A549 (cell line): ENCODE measurements at regions not wholly inside any gene's neighbourhood (a gene's known extent, or its start where the extent isn't known, plus 50 kb on each side); places are given as distances from the start of the nearest gene placed in this dataset.

ENCODE experiments used
- ATAC-seq, 2 experiments: fragments of 200-7000 bp in 1 of 2; fragments of >200 bp in 1 of 2; cut with Nextera tagmentation in 1 of 2; cut with Tn5 transposase in 1 of 2; 3 replicates each; pipeline versions ENCODE4 v1.8.0 to v1.9.1; 2018 to 2020; ENCODE audit warnings: mild to moderate bottlenecking in 1 of 2, moderate library complexity in 1 of 2
- CTCF ChIA-PET: fragments of 300-600 bp; sonication (Branson Sonifier 250); formaldehyde crosslinking; extraction: SDS; loops from one replicate; lab custom pipeline; 2021; ENCODE audit warnings: antibody characterized with exemption, inconsistent platforms; lab: Yijun Ruan, JAX
- POLR2A ChIA-PET: fragments of 350-600 bp; formaldehyde crosslinking; extraction: SDS; loops from one replicate; lab custom pipeline; 2021; ENCODE audit warnings: antibody characterized with exemption, inconsistent platforms; lab: Yijun Ruan, JAX
- DNase-seq, 2 experiments: peaks; one replicate each; pipeline versions ENCODE4 v3.0.0 to v3.0.0-alpha.2; 2011 to 2016; ENCODE audit warnings: low read depth in 1 of 2, low spot score in 1 of 2
- FAIRE-seq: peaks from 2 replicates; lab custom pipeline; 2011; peaks lifted over from hg19 to GRCh38; lab: Jason Lieb, UNC
- H3K27ac ChIP-seq, 2 experiments: fragments of >200 bp; sonication (Bioruptor Twin); formaldehyde crosslinking; 3 replicates each; pipeline ENCODE4 v1.5.1; 2016 to 2017
- H3K4me1 ChIP-seq: fragments of >200 bp; sonication (Bioruptor Twin); formaldehyde crosslinking; 3 replicates; pipeline ENCODE4 v1.6.1; 2016
- H3K4me2 ChIP-seq: fragments of >200 bp; sonication (Bioruptor Twin); formaldehyde crosslinking; 3 replicates; pipeline ENCODE4 v1.6.1; 2016
- H3K4me3 ChIP-seq: fragments of >200 bp; sonication (Bioruptor Twin); formaldehyde crosslinking; 3 replicates; pipeline ENCODE4 v1.5.1; 2016
- H3K9me3 ChIP-seq: fragments of >200 bp; sonication (Bioruptor Twin); formaldehyde crosslinking; 3 replicates; pipeline ENCODE4 v1.6.1; 2016
- CBX2 ChIP-seq: fragments of 200-600 bp; sonication (generic); IDR thresholded peaks from 2 replicates; pipeline ENCODE4 v1.6.1; 2016; ENCODE audit warnings: low read depth, mild to moderate bottlenecking, borderline replicate concordance
- CBX8 ChIP-seq: fragments of 200-600 bp; sonication (generic); IDR thresholded peaks from 2 replicates; pipeline ENCODE4 v1.6.1; 2016
- CEBPB ChIP-seq, 2 experiments: fragments of >200 bp in 1 of 2; sonication (Bioruptor Twin) in 1 of 2; formaldehyde crosslinking in 1 of 2; IDR thresholded peaks; 2 replicates each; pipeline ENCODE4 v1.6.1; 2012 to 2016
- EHF ChIP-seq: fragments of 250-450 bp; sonication (Bioruptor Pico); IDR thresholded peaks from 2 replicates; pipeline ENCODE4 v1.5.0; 2020; ENCODE audit warnings: mild to moderate bottlenecking
- EP300 ChIP-seq, 2 experiments: fragments of >200 bp; sonication (Bioruptor Twin); formaldehyde crosslinking; IDR thresholded peaks; 2 replicates in 1 of 2; 3 replicates in 1 of 2; pipeline ENCODE4 v1.6.1; 2016 to 2017
- FOSL2 ChIP-seq, 2 experiments: fragments of 450-650 bp in 1 of 2; fragments of >200 bp in 1 of 2; sonication (Bioruptor Twin) in 1 of 2; formaldehyde crosslinking; IDR thresholded peaks; 2 replicates each; pipeline versions ENCODE4 v1.5.0 to v1.6.1; 2016 to 2020; ENCODE audit warnings: mild to moderate bottlenecking in 1 of 2, moderate library complexity in 1 of 2
- FOXS1 ChIP-seq: fragments of 250-450 bp; sonication (Bioruptor Pico); IDR thresholded peaks from 2 replicates; pipeline ENCODE4 v1.5.0; 2020; ENCODE audit warnings: mild to moderate bottlenecking, moderate library complexity
- HOXA7 ChIP-seq: fragments of 250-450 bp; sonication (Bioruptor Pico); IDR thresholded peaks from 2 replicates; pipeline ENCODE4 v1.5.0; 2020; ENCODE audit warnings: mild to moderate bottlenecking, moderate library complexity
- JUNB ChIP-seq: fragments of >200 bp; sonication (Bioruptor Twin); formaldehyde crosslinking; IDR thresholded peaks from 2 replicates; pipeline ENCODE4 v1.6.1; 2016
- KDM5A ChIP-seq: fragments of 200-600 bp; sonication (generic); IDR thresholded peaks from 2 replicates; pipeline ENCODE4 v1.6.1; 2016; ENCODE audit warnings: antibody characterized with exemption, mild to moderate bottlenecking
- MYC ChIP-seq: IDR thresholded peaks from 2 replicates; pipeline ENCODE4 v1.6.1; 2012; ENCODE audit warnings: mild to moderate bottlenecking, inconsistent platforms, low read length, improper control_type of control experiment, borderline replicate concordance
- PHF8 ChIP-seq: fragments of 200-600 bp; sonication (generic); IDR thresholded peaks from 2 replicates; pipeline ENCODE4 v1.6.1; 2016; ENCODE audit warnings: low read depth, mild to moderate bottlenecking, antibody characterized with exemption, moderate library complexity, borderline replicate concordance
- POLR2AphosphoS2 ChIP-seq: conservative IDR thresholded peaks from 2 replicates; pipeline ENCODE4 v1.6.1; 2012; ENCODE audit warnings: low read length, improper control_type of control experiment, inconsistent platforms
- RAD21 ChIP-seq, 2 experiments: fragments of >200 bp in 1 of 2; sonication (Bioruptor Twin) in 1 of 2; formaldehyde crosslinking in 1 of 2; IDR thresholded peaks in 1 of 2; conservative IDR thresholded peaks in 1 of 2; 2 replicates in 1 of 2; 3 replicates in 1 of 2; pipeline ENCODE4 v1.6.1; 2012 to 2018; ENCODE audit warnings: inconsistent platforms in 1 of 2
- SREBF2 ChIP-seq: fragments of 450-650 bp; IDR thresholded peaks from 2 replicates; pipeline ENCODE4 v1.6.1; 2014; ENCODE audit warnings: mild to moderate bottlenecking, moderate library complexity
- ZSCAN20 ChIP-seq: fragments of 250-450 bp; sonication (Bioruptor Pico); IDR thresholded peaks from 2 replicates; pipeline ENCODE4 v1.8.0; 2022; ENCODE audit warnings: mild to moderate bottlenecking, moderate library complexity
- WGBS: methylation state at CpG from one replicate; pipeline ENCODE4 v1.1.6; 2017; ENCODE audit errors: missing lambda C conversion rate; 5-methylcytosine and 5-hydroxymethylcytosine counted together
- TF ChIP-seq, protein P1 (sequence below): fragments of >200 bp; sonication (Bioruptor Twin); formaldehyde crosslinking; IDR thresholded peaks from 3 replicates; pipeline ENCODE4 v1.6.1; 2016
- TF ChIP-seq, protein P2 (sequence below): IDR thresholded peaks from 2 replicates; pipeline ENCODE4 v1.6.1; 2012
- TF ChIP-seq, protein P3 (sequence below): IDR thresholded peaks from 2 replicates; pipeline ENCODE4 v1.6.1; 2012
- TF ChIP-seq, protein P4 (sequence below): fragments of >200 bp; sonication (Bioruptor Twin); formaldehyde crosslinking; IDR thresholded peaks from 3 replicates; pipeline ENCODE4 v1.5.1; 2016

DNA sequence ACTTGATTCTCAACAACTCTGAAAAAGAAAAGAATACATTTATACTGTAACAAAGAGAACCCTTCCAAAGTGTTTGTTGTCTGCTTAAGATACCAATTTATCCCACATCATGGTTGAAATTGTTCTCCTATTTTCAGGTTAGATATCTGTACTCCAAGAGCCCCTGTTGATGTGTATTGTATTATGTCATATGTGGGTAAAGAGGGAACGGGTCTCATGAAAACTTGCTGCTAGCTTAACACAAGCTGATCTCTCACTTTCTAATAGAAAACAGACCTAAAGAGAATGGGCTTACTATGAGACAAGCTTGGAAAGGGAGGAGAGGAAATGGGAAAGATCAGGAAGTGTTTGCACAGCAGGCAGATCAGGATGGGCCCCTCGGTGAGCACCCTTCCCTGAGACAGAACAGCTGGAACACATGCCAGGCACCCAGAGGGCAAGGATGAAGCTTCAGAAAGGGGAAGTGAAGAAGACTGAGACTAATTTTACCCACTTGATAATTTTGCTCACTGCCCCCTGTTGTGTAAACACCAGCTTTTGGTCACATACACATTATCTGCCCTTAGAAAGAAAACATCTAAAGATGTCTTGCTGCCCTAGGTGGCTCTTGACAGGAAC is 747.9 kb upstream of the CCDC54 start:
- no peak overlapping the region for H3K4me2 ChIP-seq
- DNase-seq (no peak), FAIRE-seq (no peak), ATAC-seq (no peak)
- peaks cover 4% of the 10 kb centered on the region; the same call in 1 of the 3 replicates for H3K9me3 ChIP-seq
- 8% methylated on average over 2 of the region's 2 CpGs for WGBS
- no peak overlapping the region for H3K4me3 ChIP-seq
- CTCF ChIA-PET, result no interaction called here
- POLR2A ChIA-PET, result no interaction called here
- no peaks in the 10 kb centered on the region for H3K4me1 ChIP-seq
- H3K27ac ChIP-seq, result no peak overlapping the region
- TF ChIP-seq CEBPB (IDR thresholded peaks at IDR 0.05), result no peak
- no peak for TF ChIP-seq EHF (CRISPR knock-in tag)
- no peak for TF ChIP-seq FOXS1 (CRISPR knock-in tag)
- no peak for TF ChIP-seq RAD21 (conservative IDR thresholded peaks at IDR 0.05 in 1 of 2, IDR thresholded peaks at IDR 0.05 in 1 of 2)
- no peak for TF ChIP-seq MYC
- TF ChIP-seq, all 56 proteins: peak for 0

DNA sequence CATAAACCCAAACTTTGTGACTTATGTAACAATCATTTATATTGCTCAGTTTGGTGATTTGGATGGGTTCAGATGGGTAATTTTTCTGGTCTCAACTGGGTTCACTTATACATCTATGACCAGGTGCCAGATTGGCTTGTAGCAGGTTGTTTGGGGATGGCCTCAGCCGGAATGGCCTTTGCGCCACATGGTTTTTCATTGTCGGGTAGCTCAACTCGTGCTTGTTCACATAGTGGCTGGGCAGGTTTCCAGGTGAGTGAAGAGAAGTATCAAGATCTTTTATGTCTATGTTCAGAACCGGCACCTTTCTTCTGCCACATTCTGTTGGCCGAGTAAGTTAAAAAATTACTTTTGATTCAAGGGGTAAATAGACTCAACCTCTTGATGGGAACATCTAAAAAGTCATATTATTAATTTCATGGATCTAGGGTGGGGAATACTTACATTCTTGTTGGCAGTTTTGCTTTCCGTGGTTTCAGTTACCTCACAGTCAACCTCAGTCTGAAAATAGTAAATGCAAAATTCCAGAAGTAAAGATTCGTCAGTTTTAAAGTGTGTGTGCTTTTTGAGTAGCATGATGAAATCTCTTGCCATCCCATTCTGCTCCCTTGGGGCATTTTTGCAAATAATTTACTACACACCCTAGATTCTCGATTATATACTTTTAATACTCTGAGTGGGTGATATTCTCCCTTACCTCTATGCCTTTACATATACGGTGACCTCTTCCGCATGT is 745.7 kb upstream of the CCDC54 start:
- POLR2A ChIA-PET, result no interaction called here
- no peak for FAIRE-seq
- no peak for DNase-seq
- Histone ChIP-seq H3K27ac (no peak overlapping the region), H3K4me2 (no peak overlapping the region), H3K9me3 (no peaks in the 10 kb centered on the region), H3K4me3 (no peak overlapping the region), H3K4me1 (no peaks in the 10 kb centered on the region)
- CTCF ChIA-PET, result no interaction called here
- no peak for ATAC-seq
- no peak for TF ChIP-seq KDM5A
- no peak for TF ChIP-seq FOSL2 (IDR thresholded peaks at IDR 0.05)
- no peak for TF ChIP-seq FOSL2 (CRISPR knock-in tag; IDR thresholded peaks at IDR 0.05)
- TF ChIP-seq CBX8, result no peak
- TF ChIP-seq, protein P1, sequence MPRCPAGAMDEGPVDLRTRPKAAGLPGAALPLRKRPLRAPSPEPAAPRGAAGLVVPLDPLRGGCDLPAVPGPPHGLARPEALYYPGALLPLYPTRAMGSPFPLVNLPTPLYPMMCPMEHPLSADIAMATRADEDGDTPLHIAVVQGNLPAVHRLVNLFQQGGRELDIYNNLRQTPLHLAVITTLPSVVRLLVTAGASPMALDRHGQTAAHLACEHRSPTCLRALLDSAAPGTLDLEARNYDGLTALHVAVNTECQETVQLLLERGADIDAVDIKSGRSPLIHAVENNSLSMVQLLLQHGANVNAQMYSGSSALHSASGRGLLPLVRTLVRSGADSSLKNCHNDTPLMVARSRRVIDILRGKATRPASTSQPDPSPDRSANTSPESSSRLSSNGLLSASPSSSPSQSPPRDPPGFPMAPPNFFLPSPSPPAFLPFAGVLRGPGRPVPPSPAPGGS, result no peak
- TF ChIP-seq, protein P2, sequence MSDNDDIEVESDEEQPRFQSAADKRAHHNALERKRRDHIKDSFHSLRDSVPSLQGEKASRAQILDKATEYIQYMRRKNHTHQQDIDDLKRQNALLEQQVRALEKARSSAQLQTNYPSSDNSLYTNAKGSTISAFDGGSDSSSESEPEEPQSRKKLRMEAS, result no peak
- TF ChIP-seq HOXA7 (CRISPR knock-in tag), result no peak
- TF ChIP-seq POLR2AphosphoS2, result no peak
- TF ChIP-seq ZSCAN20, result no peak
- no peak for TF ChIP-seq SREBF2
- TF ChIP-seq PHF8, result no peak
- TF ChIP-seq RAD21 (conservative IDR thresholded peaks at IDR 0.05 in 1 of 2, IDR thresholded peaks at IDR 0.05 in 1 of 2), result no peak
- TF ChIP-seq CBX2, result no peak
- no peak for TF ChIP-seq JUNB
- TF ChIP-seq, protein P3, sequence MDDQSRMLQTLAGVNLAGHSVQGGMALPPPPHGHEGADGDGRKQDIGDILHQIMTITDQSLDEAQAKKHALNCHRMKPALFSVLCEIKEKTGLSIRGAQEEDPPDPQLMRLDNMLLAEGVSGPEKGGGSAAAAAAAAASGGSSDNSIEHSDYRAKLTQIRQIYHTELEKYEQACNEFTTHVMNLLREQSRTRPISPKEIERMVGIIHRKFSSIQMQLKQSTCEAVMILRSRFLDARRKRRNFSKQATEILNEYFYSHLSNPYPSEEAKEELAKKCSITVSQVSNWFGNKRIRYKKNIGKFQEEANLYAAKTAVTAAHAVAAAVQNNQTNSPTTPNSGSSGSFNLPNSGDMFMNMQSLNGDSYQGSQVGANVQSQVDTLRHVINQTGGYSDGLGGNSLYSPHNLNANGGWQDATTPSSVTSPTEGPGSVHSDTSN, result no peak
- TF ChIP-seq, protein P4, sequence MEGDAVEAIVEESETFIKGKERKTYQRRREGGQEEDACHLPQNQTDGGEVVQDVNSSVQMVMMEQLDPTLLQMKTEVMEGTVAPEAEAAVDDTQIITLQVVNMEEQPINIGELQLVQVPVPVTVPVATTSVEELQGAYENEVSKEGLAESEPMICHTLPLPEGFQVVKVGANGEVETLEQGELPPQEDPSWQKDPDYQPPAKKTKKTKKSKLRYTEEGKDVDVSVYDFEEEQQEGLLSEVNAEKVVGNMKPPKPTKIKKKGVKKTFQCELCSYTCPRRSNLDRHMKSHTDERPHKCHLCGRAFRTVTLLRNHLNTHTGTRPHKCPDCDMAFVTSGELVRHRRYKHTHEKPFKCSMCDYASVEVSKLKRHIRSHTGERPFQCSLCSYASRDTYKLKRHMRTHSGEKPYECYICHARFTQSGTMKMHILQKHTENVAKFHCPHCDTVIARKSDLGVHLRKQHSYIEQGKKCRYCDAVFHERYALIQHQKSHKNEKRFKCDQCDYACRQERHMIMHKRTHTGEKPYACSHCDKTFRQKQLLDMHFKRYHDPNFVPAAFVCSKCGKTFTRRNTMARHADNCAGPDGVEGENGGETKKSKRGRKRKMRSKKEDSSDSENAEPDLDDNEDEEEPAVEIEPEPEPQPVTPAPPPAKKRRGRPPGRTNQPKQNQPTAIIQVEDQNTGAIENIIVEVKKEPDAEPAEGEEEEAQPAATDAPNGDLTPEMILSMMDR, result no peak
- no peak for TF ChIP-seq EP300 (IDR thresholded peaks at IDR 0.05)
- TF ChIP-seq EHF (CRISPR knock-in tag), result no peak
- WGBS, result 52% methylated on average over 11 of the region's 11 CpGs
